WTC11 (cell line): ENCODE measurements at regions not wholly inside any gene's neighbourhood (a gene's known extent, or its start where the extent isn't known, plus 50 kb on each side); places are given as distances from the start of the nearest gene placed in this dataset.

Source experiments
- ATAC-seq: fragments of 200-7000 bp; cut with Tn5 transposase; 2 replicates; pipeline ENCODE4 v1.10.0; 2021; ENCODE audit warnings: mild to moderate bottlenecking, moderate library complexity
- CTCF ChIA-PET: fragments of 300-600 bp; sonication (Branson Sonifier 250); formaldehyde crosslinking; loops from one replicate; lab custom pipeline; 2021; ENCODE audit warnings: antibody characterized with exemption; lab: Charles Lee
- POLR2A ChIA-PET: fragments of 350-600 bp; sonication (Branson Sonifier 250); formaldehyde crosslinking; loops from one replicate; lab custom pipeline; 2021; ENCODE audit warnings: antibody characterized with exemption; lab: Charles Lee
- DNase-seq: peaks from one replicate; pipeline ENCODE4 v3.0.0; 2021; ENCODE audit warnings: low spot score
- H3K27ac Mint-ChIP-seq: 2 replicates; pipeline ENCODE4 v1.8.0; 2021; ENCODE audit warnings: mixed read lengths
- H3K27me3 Mint-ChIP-seq: 2 replicates; pipeline ENCODE4 v1.8.0; 2021; ENCODE audit warnings: low read depth, mild to moderate bottlenecking, moderate library complexity, mixed read lengths
- H3K36me3 Mint-ChIP-seq: 2 replicates; pipeline ENCODE4 v1.8.0; 2021; ENCODE audit warnings: mixed read lengths
- H3K4me1 Mint-ChIP-seq: 2 replicates; pipeline ENCODE4 v1.8.0; 2022; ENCODE audit warnings: mixed read lengths
- H3K4me3 Mint-ChIP-seq: 2 replicates; pipeline ENCODE4 v1.8.0; 2021; ENCODE audit warnings: mild to moderate bottlenecking, moderate library complexity, mixed read lengths
- H3K9me3 Mint-ChIP-seq: 2 replicates; pipeline ENCODE4 v1.8.0; 2021; ENCODE audit warnings: mixed read lengths
- CDX4 ChIP-seq: fragments of 250-450 bp; sonication (Bioruptor Pico); IDR thresholded peaks from 2 replicates; pipeline ENCODE4 v1.9.0; 2021; ENCODE audit warnings: moderate library complexity, mild to moderate bottlenecking, inconsistent platforms, borderline replicate concordance
- CREM ChIP-seq: sonication (generic); formaldehyde crosslinking; IDR thresholded peaks from 2 replicates; pipeline ENCODE4 v1.8.1; 2022; ENCODE audit warnings: mild to moderate bottlenecking, missing genetic modification reagents, moderate library complexity
- EMX1 ChIP-seq: fragments of 250-450 bp; sonication (Bioruptor Pico); IDR thresholded peaks from 2 replicates; pipeline ENCODE4 v1.8.0; 2021; ENCODE audit warnings: mild to moderate bottlenecking
- ERG ChIP-seq: fragments of 250-450 bp; sonication (Bioruptor Pico); IDR thresholded peaks from 2 replicates; pipeline ENCODE4 v1.8.0; 2021; ENCODE audit warnings: mild to moderate bottlenecking
- ESRRA ChIP-seq: sonication (generic); formaldehyde crosslinking; IDR thresholded peaks from 2 replicates; pipeline ENCODE4 v1.8.1; 2022; ENCODE audit warnings: mild to moderate bottlenecking, missing genetic modification reagents, borderline replicate concordance
- ETV6 ChIP-seq: sonication (generic); formaldehyde crosslinking; IDR thresholded peaks from 2 replicates; pipeline ENCODE4 v1.8.1; 2022; ENCODE audit warnings: mild to moderate bottlenecking, missing genetic modification reagents
- FOXJ3 ChIP-seq: sonication (generic); formaldehyde crosslinking; IDR thresholded peaks from 2 replicates; pipeline ENCODE4 v1.9.0; 2021; ENCODE audit warnings: missing genetic modification reagents, mild to moderate bottlenecking, borderline replicate concordance
- GABPB1 ChIP-seq: sonication (generic); formaldehyde crosslinking; IDR thresholded peaks from 2 replicates; pipeline ENCODE4 v1.8.1; 2023; ENCODE audit warnings: mild to moderate bottlenecking, missing genetic modification reagents
- GRHL2 ChIP-seq: fragments of 250-450 bp; sonication (Bioruptor Pico); IDR thresholded peaks from 2 replicates; pipeline ENCODE4 v1.8.0; 2022; ENCODE audit warnings: mild to moderate bottlenecking, moderate library complexity; ENCODE audit not compliant: insufficient replicate concordance, severe bottlenecking
- NFATC4 ChIP-seq: fragments of 250-450 bp; sonication (Bioruptor Pico); IDR thresholded peaks from 2 replicates; pipeline ENCODE4 v1.9.0; 2021; ENCODE audit warnings: mild to moderate bottlenecking
- NR2C2 ChIP-seq: sonication (generic); formaldehyde crosslinking; IDR thresholded peaks from 2 replicates; pipeline ENCODE4 v1.8.0; 2022; ENCODE audit warnings: mild to moderate bottlenecking, missing genetic modification reagents
- PRDM15 ChIP-seq: sonication (generic); formaldehyde crosslinking; IDR thresholded peaks from 2 replicates; pipeline ENCODE4 v1.8.0; 2022; ENCODE audit warnings: missing genetic modification reagents
- PRRX2 ChIP-seq: fragments of 250-450 bp; sonication (Bioruptor Pico); IDR thresholded peaks from 2 replicates; pipeline ENCODE4 v1.8.0; 2021; ENCODE audit warnings: mild to moderate bottlenecking
- SMAD4 ChIP-seq: sonication (generic); formaldehyde crosslinking; IDR thresholded peaks from 2 replicates; pipeline ENCODE4 v1.8.0; 2022; ENCODE audit warnings: mild to moderate bottlenecking, missing genetic modification reagents
- TP53 ChIP-seq: sonication (generic); formaldehyde crosslinking; IDR thresholded peaks from 2 replicates; pipeline ENCODE4 v1.8.1; 2023; ENCODE audit warnings: mild to moderate bottlenecking, missing genetic modification reagents
- ZNF317 ChIP-seq: sonication (generic); formaldehyde crosslinking; IDR thresholded peaks from 2 replicates; pipeline ENCODE4 v1.8.1; 2023; ENCODE audit warnings: low read depth, mild to moderate bottlenecking, moderate library complexity, missing genetic modification reagents, borderline replicate concordance
- ZNF396 ChIP-seq: fragments of 250-450 bp; sonication (Bioruptor Pico); IDR thresholded peaks from 2 replicates; pipeline ENCODE4 v1.8.0; 2021; ENCODE audit warnings: mild to moderate bottlenecking, moderate library complexity, borderline replicate concordance
- ZNF425 ChIP-seq: fragments of 250-450 bp; sonication (Bioruptor Pico); conservative IDR thresholded peaks from 2 replicates; pipeline ENCODE4 v1.9.0; 2021; ENCODE audit warnings: mild to moderate bottlenecking
- ZNF512 ChIP-seq: sonication (generic); formaldehyde crosslinking; IDR thresholded peaks from 2 replicates; pipeline ENCODE4 v1.8.1; 2022; ENCODE audit warnings: missing genetic modification reagents, borderline replicate concordance
- ZNF671 ChIP-seq: fragments of 250-450 bp; sonication (Bioruptor Pico); IDR thresholded peaks from 2 replicates; pipeline ENCODE4 v1.8.0; 2021; ENCODE audit warnings: mild to moderate bottlenecking
- TF ChIP-seq, protein P1 (sequence below): sonication (generic); formaldehyde crosslinking; IDR thresholded peaks from 2 replicates; pipeline ENCODE4 v1.8.1; 2023; ENCODE audit warnings: mild to moderate bottlenecking, missing genetic modification reagents, borderline replicate concordance
- TF ChIP-seq, protein P2 (sequence below): sonication (generic); formaldehyde crosslinking; IDR thresholded peaks from 2 replicates; pipeline ENCODE4 v1.8.0; 2022; ENCODE audit warnings: mild to moderate bottlenecking, missing genetic modification reagents

DNA sequence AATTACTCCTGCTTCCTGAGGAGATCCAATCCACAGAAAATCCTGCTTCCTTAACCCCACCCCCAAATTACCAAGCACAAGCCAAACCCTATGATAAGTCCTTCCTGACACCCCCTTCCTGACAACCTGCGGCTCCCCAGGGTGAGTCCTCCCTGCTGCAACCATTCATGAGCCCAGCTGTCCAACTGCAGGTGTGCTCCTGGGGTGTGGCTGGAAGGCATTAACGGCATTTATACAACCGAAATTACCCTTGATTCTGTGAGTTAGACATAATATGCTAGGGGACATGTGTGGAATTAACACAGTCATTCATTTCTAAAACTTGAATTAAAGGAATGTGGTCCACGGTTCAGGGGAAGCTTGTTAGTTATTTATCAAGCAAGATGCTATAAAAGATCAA, 119.0 kb upstream of the ALKAL2 start (continued):
- TF ChIP-seq ZNF512 (CRISPR knock-in tag), result no peak
- TF ChIP-seq FOXJ3 (CRISPR knock-in tag), result no peak
- no peak for TF ChIP-seq ZNF317
- no peak for TF ChIP-seq SMAD4 (CRISPR knock-in tag)
- no peak for TF ChIP-seq ETV6 (CRISPR knock-in tag)
- TF ChIP-seq, protein P1, sequence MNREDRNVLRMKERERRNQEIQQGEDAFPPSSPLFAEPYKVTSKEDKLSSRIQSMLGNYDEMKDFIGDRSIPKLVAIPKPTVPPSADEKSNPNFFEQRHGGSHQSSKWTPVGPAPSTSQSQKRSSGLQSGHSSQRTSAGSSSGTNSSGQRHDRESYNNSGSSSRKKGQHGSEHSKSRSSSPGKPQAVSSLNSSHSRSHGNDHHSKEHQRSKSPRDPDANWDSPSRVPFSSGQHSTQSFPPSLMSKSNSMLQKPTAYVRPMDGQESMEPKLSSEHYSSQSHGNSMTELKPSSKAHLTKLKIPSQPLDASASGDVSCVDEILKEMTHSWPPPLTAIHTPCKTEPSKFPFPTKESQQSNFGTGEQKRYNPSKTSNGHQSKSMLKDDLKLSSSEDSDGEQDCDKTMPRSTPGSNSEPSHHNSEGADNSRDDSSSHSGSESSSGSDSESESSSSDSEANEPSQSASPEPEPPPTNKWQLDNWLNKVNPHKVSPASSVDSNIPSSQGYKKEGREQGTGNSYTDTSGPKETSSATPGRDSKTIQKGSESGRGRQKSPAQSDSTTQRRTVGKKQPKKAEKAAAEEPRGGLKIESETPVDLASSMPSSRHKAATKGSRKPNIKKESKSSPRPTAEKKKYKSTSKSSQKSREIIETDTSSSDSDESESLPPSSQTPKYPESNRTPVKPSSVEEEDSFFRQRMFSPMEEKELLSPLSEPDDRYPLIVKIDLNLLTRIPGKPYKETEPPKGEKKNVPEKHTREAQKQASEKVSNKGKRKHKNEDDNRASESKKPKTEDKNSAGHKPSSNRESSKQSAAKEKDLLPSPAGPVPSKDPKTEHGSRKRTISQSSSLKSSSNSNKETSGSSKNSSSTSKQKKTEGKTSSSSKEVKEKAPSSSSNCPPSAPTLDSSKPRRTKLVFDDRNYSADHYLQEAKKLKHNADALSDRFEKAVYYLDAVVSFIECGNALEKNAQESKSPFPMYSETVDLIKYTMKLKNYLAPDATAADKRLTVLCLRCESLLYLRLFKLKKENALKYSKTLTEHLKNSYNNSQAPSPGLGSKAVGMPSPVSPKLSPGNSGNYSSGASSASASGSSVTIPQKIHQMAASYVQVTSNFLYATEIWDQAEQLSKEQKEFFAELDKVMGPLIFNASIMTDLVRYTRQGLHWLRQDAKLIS (CRISPR knock-in tag), result no peak
- TF ChIP-seq ZNF396 (CRISPR knock-in tag), result no peak

DNA sequence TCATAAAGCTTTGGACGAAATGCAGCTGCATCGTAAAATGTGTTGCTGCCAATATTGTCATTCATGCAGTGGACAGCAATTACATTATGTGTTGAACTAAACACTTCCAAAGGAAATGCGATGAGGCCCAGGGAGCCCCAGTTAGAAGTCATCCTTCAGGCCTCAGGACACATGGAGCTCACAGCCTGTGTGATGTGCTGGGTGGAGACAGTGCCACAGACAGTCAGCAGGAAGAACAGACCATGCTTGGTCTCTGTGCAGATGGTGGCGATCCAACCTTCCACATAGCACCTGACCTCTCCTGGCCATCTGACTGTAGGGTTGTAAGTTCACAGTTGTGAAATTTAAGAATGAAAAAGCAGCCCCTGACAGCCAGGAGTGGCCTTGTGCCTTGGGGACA, 118.3 kb upstream of the ALKAL2 start:
- no peak overlapping the region for H3K4me3 Mint-ChIP-seq
- peaks cover 3% of the 10 kb centered on the region for H3K4me1 Mint-ChIP-seq
- ChIA-PET POLR2A (no interaction called here), CTCF (no interaction called here)
- no peak for ATAC-seq
- DNase-seq, result no peak
- H3K27me3 Mint-ChIP-seq, result peaks cover 6% of the 10 kb centered on the region
- H3K27ac Mint-ChIP-seq, result no peak overlapping the region
- H3K36me3 Mint-ChIP-seq, result peaks cover 7% of the 10 kb centered on the region; the same call in 1 of the 2 replicates
- peaks cover 41% of the 10 kb centered on the region for H3K9me3 Mint-ChIP-seq
- no peak for TF ChIP-seq FOXJ3 (CRISPR knock-in tag)
- TF ChIP-seq PRDM15 (CRISPR knock-in tag), result no peak
- TF ChIP-seq ESRRA, result no peak
- no peak for TF ChIP-seq NFATC4 (CRISPR knock-in tag)
- no peak for TF ChIP-seq NR2C2
- no peak for TF ChIP-seq CDX4 (CRISPR knock-in tag)
- no peak for TF ChIP-seq ZNF425 (CRISPR knock-in tag)
- TF ChIP-seq GABPB1 (CRISPR knock-in tag), result no peak
- no peak for TF ChIP-seq ZNF671 (CRISPR knock-in tag)
- TF ChIP-seq, protein P2, sequence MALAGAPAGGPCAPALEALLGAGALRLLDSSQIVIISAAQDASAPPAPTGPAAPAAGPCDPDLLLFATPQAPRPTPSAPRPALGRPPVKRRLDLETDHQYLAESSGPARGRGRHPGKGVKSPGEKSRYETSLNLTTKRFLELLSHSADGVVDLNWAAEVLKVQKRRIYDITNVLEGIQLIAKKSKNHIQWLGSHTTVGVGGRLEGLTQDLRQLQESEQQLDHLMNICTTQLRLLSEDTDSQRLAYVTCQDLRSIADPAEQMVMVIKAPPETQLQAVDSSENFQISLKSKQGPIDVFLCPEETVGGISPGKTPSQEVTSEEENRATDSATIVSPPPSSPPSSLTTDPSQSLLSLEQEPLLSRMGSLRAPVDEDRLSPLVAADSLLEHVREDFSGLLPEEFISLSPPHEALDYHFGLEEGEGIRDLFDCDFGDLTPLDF (CRISPR knock-in tag), result no peak
- TF ChIP-seq PRRX2 (CRISPR knock-in tag), result no peak
- TF ChIP-seq CREM (CRISPR knock-in tag), result no peak
- TF ChIP-seq TP53 (CRISPR knock-in tag), result no peak
- no peak for TF ChIP-seq EMX1 (CRISPR knock-in tag)
- TF ChIP-seq ERG (CRISPR knock-in tag), result no peak
- no peak for TF ChIP-seq ETV6 (CRISPR knock-in tag)
- no peak for TF ChIP-seq GRHL2
